22Rv1 (cell line): ENCODE measurements at regions not wholly inside any gene's neighbourhood (a gene's known extent, or its start where the extent isn't known, plus 50 kb on each side); places are given as distances from the start of the nearest gene placed in this dataset.

Source experiments
- H3K27ac ChIP-seq: fragments of 450-650 bp; 2 replicates; pipeline ENCODE4 v1.5.1; 2017
- ZFX ChIP-seq: fragments of 450-650 bp; IDR thresholded peaks from 2 replicates; pipeline ENCODE4 v1.6.1; 2017; ENCODE audit warnings: antibody characterized with exemption, borderline replicate concordance
- TF ChIP-seq, protein P1 (sequence below): fragments of 450-650 bp; IDR thresholded peaks from 2 replicates; pipeline ENCODE4 v1.5.1; 2017; ENCODE audit warnings: mild to moderate bottlenecking

DNA sequence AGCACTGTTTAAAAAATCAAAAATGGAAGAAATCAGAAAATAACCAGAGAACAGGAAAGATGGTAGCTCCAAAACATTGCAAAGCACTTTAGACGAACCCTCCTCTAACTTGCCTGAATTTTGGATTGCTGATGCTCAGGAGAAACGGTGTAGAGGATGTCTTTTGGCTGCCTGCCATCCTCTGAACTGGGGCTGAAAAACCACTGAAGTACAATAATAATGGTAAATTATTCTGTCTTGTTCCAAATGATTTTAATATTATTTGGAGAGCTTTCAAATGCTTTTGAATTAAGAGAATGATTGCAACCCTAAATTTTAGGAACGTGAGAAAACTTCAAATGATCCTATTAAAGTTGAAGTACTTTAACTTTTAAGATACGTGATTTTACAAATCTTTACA, 167.3 kb upstream of the SLC13A1 start:
- no peak overlapping the region for H3K27ac ChIP-seq
- TF ChIP-seq, protein P1, sequence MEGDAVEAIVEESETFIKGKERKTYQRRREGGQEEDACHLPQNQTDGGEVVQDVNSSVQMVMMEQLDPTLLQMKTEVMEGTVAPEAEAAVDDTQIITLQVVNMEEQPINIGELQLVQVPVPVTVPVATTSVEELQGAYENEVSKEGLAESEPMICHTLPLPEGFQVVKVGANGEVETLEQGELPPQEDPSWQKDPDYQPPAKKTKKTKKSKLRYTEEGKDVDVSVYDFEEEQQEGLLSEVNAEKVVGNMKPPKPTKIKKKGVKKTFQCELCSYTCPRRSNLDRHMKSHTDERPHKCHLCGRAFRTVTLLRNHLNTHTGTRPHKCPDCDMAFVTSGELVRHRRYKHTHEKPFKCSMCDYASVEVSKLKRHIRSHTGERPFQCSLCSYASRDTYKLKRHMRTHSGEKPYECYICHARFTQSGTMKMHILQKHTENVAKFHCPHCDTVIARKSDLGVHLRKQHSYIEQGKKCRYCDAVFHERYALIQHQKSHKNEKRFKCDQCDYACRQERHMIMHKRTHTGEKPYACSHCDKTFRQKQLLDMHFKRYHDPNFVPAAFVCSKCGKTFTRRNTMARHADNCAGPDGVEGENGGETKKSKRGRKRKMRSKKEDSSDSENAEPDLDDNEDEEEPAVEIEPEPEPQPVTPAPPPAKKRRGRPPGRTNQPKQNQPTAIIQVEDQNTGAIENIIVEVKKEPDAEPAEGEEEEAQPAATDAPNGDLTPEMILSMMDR: no peak
- no peak for TF ChIP-seq ZFX

DNA sequence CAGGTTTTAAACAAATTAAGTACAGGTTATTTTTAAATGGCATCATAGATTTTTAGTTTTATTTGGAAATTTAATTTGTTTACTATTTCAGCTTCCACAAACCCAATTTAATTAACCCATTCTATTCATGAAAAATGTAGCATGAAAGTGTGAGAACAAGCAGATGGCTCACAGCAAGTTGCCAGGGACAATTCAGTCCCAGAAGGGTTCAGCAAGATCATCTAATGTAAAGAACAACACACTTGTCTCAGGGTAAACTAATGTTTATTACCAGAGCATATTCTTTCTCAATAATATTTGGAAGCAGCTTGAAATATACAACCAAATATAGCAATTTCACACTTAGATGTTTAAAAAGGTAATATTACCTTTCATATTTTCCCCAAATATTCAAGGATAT, 166.9 kb upstream of the SLC13A1 start:
- TF ChIP-seq, protein P1: no peak
- TF ChIP-seq ZFX: no peak
- no peak overlapping the region for H3K27ac ChIP-seq

DNA sequence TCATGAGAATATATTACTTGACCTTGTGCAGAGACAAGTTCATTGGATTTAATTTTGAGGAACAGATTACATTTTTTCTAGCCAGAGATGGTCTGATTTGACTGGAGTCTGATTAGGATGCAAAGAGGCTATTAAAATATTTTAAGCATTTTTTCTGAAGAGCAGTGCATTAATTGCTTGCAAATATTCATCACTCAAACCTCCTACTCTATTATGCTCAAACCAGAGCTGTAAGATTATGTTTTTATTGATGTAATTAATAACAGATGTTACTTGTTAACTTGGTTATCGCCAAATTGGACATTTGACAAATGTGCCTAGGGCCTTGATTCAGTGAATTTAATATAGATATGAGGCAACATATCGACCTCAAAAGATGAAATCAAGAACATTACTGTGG, 160.9 kb upstream of the SLC13A1 start:
- no peak overlapping the region for H3K27ac ChIP-seq
- TF ChIP-seq, protein P1: no peak
- no peak for TF ChIP-seq ZFX

DNA sequence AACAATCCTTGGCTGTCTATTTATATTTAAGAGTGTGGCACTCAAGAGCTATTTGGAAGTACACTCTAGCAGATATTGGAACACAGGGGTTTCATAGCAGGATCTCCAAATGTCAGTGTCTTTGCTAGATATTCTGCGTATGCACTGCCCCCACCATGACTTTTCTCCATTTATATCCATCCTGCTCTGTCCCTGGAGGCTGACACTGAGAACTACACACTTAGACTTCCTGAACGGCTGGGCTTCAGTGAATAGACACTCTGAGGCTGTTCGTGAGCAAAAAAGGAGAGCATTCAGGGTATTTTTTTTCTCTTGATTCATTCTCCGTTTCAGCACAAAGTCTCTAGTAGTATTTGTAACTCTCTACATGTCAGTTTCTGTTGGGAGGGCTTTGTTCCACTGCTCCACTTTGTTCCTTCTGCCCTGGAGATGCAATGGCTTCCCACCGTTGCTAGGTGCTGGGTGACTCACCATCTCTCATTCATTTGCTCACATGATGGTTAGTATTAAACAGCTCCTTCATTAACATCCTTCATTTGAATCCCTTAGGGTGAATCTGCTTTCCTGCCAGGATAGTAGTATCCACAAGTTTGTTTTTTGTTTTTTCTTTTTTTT, 155.9 kb upstream of the SLC13A1 start:
- H3K27ac ChIP-seq: no peak overlapping the region
- no peak for TF ChIP-seq ZFX
- TF ChIP-seq, protein P1: 0 out of 2 replicates have a peak, but pooled peaks have one; percentile 9

DNA sequence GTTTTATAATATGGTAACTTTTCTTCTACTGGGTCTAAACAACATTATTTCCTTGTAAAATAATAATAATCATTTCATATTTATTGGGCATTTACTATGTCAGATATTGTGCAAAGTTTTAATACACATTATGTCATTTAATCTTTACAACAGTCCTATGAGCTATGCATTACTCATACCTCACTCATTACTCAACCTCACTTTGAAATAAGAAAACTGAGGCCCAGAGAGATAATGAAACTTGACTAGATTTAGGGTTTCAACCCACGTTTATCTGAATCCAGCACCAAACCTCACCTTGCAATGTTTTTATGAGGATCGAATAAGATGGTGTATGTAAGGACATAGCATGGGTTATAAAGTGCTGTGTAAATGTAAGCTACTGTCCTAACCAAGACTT, 153.2 kb upstream of the SLC13A1 start:
- TF ChIP-seq, protein P1: no peak
- TF ChIP-seq ZFX: no peak
- no peak overlapping the region for H3K27ac ChIP-seq

DNA sequence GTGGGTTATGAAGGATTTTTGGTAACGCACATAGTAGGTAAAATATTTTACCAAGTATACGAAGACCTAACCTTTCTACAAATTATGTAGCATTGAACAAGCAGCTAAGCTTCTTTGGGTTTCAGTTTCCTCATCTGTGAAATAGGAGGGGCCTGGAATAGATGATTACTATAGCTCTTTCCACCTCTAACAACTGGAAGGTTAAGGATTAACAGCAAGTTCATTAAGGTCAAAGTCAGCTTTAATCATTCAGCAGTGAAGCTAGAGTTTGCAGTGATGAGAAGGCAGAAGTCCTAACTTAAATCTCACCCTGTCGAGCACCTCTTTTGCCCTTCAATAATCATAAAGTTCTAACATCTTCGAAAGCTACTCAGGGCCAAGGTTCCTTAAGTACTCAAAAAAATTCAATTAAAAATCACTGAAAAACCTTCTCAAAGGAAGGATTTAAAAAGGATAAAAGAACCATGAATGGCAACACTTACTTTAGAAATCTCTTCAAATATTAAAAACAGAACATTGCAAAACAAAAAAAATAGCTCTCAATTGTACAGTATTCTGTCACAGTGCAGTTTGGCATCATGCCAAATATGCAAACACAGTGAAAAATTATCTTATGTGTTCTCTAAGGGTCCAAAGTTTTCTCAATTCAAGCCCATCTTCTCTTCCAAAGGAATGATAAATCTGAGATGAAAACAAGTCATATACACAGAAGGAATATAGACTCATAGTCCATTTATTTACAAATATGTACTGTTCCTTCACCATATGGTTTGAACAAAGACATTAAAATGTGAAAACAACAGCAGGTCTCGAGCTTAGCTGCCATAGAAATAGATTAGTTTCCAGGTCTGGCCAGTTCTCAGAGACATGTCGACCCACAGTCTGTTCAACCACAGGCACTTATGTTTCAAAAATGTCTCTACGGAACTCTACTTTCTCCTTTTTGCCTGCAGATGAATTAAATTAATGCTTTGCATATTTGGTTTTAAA, 152.0 kb upstream of the SLC13A1 start:
- no peak overlapping the region for H3K27ac ChIP-seq
- no peak for TF ChIP-seq ZFX
- TF ChIP-seq, protein P1: no peak

DNA sequence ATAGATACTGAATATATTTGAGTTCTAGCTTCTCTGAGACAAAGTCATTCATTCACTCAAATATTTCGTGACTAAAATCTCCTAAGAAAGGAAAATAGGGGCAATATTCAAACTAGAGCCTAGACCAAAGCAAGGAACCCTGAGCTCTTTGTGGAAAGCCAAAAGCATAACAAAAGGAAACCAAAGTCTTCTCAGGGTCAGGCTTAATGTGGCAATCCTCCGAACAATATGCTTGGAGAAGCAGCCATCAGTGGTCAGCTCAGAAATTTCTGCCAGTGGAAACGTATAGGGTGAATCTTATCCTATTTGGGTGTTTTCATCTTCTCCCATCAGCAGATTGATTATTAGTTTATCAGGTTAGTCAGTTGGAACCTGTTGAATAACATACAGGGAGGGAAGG, 151.3 kb upstream of the SLC13A1 start:
- TF ChIP-seq ZFX: no peak
- TF ChIP-seq, protein P1: no peak
- no peak overlapping the region for H3K27ac ChIP-seq
